ENCODE measurements at regions not wholly inside any gene's neighbourhood (a gene's known extent, or its start where the extent isn't known, plus 50 kb on each side); places are given as distances from the start of the nearest gene placed in this dataset.
"Not testable (repeated sequence)": the region's sequence is repeated elsewhere in the genome, so short reads cannot be mapped to it uniquely, and the experiment has no call there.

DNA sequence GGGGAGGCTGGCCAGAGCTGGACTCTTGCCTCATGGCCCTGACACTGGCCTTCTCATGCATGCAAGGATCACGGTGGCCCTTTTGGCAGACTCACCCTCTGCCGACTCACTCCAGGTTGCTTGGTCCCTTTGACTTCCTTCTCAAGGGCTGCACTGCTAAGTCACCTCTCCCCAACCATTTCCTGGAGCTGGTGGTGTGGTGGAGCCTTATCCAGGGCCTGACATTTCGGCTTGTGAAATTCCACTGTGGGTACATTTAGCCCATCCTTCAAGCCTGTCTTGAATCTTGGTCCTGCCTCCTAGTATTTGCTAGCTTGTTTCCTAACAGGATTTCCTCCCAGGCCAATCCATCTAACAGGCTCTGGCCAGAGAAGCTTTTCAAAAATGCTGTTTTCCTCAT is 52.6 kb upstream of the JUN start:
- DNase-seq (ENCODE audit: low read depth) = no peak

DNA sequence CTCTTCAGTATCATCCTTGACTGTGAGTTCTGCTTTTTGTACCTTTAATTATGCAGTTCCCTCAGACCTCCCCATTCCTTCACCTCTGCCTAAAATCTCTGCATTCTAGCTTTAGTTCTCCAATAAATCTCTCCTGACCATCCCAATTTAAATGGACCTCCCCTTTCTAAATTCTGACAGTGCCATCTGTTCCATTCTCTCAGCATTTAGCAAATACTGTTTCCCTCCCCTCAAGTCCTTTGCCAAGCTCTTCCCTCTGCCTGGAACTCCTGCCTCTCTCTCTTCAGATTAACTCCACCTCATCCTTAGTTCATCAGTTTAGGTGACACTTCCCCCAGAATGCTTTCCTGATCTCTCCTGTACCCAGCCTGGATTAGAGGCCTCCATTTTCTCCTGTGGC is 54.0 kb upstream of the JUN start:
- no peak for DNase-seq (ENCODE audit: low read depth)

DNA sequence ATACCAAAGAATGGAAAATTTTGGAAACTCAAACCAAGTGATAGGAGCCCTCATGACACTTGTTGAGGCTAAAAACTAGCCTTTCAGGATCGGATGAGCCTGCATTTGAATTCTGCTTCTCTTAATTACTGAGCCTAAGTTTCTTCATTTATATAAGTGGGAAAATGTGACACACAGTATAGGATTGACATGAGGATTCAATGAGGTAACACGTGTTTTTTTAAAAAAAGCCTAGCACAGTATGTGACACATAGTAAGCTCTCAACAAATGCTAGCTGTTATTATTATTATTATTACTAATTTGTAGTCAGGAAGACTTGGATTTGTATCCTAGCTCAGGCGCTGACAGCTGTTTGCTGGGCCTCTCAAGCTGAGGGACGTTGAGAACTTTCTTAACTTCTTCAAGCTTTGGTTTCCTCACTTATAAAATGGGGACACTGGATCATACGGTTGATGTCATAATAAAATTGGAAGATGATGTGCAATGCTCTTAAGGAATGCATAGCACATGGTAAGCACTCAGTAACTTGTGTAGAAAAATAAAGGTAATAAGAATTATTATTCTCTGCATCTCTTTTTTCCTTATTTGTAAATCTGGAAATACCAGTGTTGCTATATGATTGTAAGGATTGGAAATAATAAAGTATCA is 55.4 kb upstream of the JUN start:
- no peak for DNase-seq (ENCODE audit: low read depth)

DNA sequence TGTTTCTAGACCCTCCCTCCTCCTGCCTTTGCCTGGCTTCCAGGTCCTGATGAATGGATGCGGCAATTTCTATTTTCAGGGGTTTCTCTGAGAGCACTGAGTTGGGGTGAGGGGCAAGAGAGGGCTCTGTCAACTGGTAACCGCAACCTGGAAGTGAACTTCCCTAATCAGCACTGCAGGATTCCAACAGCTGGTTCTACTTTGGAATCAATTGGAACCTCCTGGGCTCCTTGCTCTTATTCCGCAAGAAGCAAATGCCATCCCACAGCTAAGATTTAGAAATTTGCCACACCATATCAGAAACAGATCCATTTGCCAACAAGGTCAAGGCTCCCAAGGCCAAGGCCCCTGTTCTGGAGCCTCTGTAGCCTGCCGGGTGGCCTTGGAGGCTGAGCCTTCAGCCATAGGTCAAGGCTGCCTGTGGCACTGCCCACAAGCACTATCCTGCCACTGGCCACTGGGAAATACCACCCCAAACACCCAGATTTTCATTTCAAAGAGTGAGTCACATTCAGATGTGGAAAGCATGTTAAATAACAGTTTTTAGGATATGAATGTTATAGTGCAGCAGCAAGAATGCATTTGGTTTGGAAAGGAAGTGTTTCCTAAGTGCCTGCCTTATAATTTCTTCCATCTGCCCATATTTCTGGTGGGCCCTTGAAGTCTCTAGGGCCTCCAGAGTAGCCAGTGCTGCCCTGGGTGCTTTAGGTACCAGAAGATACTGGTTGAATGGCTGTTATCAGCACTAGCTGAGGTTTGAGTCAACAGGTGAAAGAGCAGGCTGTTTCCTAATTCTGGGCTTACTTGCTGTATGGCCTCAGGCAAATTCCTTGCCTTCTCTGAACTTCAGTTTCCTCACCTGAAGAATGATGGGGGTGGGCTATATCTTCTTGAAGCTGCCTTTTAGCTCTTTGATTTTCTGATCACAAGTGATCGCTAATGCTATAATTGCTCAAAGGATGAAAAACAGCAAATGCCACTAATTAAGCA is 56.3 kb upstream of the JUN start:
- DNase-seq (ENCODE audit: low read depth) = no peak

DNA sequence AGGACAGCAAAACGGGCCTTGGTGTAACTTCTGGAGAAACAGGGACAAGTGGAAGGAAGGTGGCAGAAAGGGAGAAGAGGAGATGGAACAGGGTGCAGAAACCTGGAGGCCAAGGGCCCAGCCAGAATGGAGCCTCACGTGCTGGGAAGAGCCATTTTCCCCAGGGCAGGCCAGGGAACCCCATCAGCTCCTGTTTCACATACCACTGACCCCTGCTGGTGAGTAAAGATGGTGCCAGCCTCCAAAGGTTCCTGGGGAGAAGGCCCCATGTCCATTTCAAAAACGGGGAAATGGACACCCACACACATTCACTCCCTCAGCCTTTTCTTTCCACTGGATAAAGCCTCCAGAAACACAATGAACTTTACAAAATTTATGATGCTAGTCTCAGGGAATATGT is 57.6 kb upstream of the JUN start:
- DNase-seq (ENCODE audit: low read depth) = no peak

DNA sequence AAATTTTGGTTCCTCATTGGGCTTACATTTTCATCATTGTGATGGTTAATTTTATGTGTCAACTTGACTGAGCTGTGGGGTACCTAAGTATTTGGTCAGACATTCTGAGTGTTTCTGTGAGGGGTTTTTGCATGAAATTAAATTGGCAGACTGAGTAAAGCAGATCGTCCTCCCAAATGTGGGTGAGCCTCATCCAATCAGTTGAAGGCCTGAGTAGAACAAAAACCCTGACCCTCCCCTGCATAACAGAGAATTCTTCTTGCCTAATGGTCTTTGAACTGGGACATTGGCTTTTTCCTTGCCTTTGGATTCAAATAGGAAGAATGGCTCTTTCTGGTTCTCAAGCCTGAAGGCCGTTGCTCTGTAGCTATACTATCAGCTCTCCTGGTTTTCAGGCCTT is 59.1 kb upstream of the JUN start:
- DNase-seq (ENCODE audit: low read depth) = no peak

DNA sequence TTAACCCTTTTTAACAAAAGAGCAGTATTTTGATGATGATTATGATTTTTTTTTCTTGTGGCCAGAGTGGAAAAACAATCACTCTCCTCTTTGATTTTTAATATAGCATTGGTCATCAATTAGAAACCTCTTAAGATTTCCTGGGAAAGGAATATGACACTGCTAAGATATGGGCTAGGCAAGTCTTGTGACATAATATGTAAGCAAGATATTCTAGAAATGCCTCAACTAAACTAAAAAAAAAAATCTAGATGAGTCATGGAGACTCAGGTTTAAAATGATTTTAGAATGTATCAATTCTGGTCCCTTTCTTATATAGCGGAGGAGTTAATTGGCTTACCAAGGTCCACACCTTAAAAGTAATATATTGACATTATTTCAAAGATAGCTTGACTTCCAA is 60.3 kb upstream of the JUN start:
- DNase-seq (ENCODE audit: low read depth) = no peak

DNA sequence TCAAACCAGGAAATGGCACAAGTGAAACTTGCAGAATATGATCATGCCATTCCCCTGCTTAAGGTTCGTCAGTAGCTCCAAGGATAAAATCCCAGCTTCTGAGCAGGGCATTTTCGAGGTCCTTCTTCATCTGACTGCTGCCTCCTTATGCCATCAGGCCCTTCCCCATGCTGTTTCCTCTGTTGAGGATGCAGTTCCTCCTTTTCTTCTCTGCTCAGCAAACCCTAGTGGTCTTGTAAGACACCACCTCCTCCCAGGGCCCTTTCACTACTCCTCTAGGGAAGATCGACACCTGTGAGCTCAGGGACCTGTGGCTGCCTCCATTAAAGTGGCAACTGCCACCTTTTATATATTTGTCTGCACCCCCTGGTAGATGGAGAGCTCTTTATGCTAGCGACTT is 62.1 kb upstream of the JUN start:
- no peak for DNase-seq (ENCODE audit: low read depth)

DNA sequence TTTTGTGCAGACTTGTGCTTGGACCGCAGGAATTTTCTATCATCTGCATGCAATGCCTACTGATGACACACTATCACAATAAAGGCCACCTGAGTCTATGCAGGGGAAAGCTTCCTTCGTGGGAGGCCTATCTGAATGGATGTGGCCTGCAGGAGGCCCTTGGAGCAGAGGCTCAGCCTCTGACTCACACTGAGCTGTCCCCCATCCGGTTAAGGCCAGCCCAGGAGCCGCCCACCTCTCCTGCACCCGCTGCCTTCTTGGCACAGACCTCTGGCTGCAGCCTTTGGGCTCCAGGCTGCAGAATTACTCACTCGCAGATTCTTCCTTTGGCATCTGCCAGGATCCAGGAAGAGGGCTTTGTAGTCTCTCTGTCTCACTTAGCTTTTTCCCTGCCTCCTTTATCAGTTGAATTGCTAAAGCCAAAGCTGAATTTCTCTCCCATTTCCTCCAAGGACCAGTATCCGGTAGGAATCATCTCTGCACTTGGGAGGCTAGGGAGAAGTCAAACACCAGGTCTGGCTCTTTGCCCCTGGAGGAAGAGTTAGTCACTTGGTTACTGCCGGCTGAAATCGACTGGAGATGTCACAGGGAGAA is 65.1 kb upstream of the JUN start:
- peak; percentile 94 for DNase-seq (ENCODE audit: low read depth)

DNA sequence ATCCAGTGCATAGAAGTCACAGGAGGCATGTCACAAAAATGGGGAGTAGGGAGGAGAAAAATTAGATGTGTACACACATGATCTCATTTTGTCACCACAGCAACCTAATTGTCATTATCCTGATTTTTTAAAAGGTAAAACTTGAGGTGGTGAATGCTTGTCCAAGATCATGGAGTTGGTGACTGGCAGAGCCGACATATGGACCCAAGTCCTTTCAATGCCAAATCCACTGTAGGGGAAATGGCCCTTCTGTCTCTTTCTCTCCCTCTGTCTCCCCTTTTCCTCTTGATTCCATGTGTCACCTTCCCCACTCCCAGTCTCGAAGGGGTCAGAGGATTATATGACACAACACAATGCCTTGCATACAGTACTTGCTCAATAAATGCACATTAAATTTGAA is 65.7 kb upstream of the JUN start:
- no peak for DNase-seq (ENCODE audit: low read depth)

DNA sequence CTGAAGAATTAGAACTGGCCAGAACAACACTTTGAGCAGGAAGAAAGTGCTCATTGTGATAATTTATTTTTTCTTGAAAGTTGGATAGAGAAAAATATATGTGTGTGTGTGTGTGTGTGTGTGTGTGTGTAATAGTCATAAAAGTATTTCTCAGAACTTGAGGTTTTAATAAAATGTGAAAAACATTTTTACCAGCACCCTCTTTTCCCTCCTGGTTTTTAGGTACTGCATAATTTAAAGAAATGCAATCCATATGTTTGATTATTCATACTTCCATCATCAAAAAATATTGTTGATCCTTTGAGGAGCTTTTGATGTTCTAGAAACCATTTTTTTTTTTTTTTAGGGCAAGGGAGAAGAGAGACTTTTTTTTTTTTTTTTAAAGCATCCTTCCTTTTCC is 66.8 kb upstream of the JUN start:
- DNase-seq (ENCODE audit: low read depth) = no peak

DNA sequence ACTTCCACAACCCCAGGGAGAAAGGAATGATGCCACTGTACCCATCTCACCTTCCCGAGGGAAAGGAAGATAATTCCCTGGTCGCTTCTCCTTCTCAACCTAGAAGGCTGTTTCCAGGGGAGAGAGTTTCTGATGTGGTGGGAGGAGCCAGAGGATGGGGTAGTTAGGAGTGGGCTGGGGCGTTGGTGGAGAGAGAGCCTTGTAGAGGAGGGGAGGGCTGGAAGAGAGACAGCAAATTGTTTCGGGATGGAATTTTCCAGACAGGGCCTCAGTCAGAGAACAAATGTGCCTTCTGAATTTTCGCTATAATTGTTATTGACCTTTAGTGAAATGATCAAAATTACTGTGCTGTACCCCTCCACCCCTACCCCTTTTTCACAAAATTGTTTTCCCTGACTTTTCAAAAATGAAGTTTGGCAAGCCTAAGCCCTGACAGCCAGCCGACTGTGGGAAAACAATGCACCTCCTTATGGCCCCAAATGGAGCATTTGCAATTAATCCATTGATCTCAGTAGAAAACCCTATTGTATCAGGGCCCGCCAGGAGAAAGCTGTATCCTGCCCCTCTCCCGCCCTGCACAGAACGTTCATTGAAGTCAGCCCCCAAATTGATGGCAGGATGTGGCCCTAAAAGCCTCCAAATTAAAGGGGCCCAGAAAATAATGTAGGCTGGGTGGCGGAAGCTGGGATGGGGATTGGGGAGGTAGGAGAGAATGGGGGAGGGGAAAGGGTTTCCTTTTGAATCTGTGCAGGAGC is 69.1 kb upstream of the JUN start:
- no peak for DNase-seq (ENCODE audit: low read depth)

DNA sequence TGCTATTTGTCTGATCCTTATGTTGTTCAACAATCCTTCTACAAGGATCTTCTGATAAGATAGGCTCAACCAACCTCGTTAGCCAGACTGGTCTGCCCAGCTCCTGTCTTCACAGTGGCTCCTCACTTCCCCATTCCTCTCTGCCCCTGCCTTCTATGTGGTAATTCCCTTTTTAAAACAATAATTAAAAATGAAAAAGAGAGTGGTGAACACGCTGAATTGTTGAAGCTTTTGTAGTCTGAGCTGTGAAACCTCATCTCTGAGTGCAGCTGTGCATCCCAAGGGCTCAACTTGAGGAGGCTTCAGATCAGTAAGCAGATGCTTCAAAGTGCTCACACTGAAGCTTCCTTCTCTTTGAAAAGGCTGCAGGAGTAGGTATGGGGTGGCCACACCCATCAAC is 70.7 kb upstream of the JUN start:
- DNase-seq (ENCODE audit: low read depth) = no peak

DNA sequence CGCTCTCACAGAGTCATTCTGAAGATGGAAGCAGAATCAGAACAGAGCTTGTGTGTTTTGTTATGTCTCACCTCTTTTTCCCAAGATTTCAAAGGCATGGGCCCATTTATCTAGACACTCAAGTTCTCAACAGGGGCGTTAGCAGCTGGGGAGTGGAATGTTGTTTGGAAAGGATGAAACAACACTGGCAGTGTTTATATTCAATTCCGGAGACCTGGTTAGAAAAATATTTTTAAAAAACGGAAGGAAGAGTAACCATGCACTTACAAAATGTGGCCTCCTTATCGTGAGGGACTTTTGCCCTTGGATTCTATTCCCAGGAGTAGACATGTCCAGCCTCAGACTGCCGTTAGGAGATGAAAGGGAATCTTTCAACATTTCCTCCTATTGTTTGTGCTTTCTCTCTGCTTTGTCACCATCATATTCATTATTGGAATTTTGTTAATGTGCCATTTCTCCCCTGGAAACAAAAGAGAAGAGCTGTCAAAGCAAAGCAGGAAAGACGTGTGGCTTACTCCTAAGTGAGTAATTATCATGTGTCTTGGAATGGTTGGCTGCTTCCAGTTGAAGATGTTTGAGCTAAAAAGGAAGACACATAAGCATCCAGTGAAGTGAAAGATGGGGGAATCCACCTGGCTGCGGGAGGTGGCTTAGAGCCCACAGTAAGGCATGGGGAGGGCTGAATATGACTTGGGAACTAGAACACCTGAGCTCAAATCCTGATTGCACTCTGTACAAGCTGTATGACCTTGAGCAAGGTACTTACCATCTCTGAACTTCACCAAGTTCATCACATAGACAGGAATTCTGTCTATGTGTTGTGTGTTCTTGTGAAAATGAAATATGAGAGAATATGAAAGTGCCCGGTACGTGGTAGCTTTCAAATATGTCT is 71.7 kb upstream of the JUN start:
- no peak for DNase-seq (ENCODE audit: low read depth)

DNA sequence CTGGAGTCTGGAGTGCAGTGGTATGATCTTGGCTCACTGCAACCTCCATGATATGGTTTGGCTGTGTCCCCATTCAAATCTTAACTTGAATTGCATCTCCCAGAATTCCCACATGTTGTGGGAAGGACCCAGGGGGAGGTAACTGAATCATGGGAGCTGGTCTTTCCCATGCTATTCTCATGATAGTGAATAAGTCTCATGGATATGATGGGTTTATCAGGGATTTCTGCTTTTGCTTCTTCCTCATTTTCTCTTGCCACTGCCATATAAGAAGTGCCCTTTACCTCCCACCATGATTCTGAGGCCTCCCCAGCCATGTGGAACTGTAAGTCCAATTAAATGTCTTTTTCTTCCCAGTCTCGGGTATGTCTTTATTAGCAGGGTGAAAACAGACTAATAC is 72.4 kb upstream of the JUN start:
- DNase-seq (ENCODE audit: low read depth) = not testable (repeated sequence)

DNA sequence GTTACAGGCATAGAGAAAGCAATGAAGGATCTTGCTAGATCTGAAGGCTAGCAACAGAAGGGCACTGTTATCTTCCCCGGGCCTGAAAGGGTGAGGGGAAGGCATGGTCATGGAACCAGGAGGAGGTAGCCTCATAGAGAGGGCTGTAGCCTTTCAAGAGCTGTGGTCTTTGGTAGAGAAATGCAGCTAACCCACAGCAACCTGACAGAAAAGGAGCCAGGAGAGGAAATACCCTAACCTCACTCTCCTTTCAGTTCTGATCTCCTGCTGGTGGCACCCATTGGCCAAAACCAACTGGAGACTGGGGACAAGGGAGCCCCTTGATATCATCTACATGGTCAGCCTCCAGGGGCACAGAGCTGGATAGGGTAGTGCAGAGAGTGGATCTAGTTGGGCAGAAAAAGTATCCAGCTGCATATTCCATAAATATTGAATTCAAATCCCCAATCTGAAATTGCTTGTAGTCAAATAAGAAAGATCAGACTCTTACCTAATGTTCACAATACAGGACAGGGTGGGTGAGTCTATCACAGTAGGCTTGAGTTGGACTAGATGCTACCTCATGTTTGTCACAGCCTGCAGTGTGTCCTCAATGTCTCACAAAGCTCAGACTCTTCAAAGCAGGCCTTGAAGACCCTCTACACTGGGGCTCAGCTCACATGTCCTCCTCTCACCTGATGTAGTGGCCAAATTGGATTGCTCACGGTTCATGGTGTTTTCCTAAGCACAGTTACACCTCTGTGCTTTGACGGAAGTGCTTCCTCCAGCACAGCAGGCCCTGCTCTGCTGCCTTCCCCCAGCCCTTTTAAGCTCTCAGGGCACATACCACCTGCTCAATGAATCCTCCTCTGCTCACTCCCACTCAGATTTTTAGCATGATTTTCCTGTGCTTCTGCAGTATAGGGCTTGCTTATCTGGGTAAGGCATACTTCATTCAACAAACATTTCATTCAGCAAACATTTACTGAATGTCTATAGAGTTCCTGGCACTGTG is 74.1 kb upstream of the JUN start:
- DNase-seq (ENCODE audit: low read depth) = no peak

DNA sequence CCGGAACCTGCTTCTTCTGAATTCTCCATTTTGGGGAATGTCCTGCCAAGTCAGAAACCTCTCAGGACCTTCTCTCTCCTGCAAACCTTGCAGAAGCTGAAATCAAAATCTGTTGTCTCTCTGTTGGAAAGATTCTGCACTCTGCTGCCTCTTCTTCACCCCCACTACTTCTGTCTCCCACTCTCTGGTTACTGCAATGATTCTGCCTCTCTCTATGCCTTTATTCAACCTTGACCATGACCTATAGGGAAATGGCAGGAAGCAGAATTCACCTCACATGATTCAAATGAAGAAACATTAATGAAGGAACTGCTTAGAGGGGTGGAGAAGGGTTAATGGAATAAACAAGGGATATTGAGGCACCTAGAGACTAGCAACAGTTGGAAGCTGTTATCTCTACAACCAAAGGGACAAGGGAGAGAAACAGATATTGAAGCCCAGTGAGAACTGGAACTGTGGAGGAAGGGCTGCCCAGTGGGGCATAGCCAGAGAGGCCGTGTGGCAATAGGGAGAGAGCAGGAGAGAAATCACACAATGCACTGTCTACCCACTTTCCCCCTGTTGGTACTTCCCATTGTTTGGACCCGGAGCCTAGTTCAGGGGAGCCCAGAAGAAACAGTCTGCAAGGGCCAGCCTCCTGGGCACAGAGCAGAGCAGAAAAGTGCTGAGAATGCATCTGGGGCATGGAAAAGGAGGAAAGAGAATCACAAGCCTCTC is 76.1 kb upstream of the JUN start:
- no peak for DNase-seq (ENCODE audit: low read depth)

DNA sequence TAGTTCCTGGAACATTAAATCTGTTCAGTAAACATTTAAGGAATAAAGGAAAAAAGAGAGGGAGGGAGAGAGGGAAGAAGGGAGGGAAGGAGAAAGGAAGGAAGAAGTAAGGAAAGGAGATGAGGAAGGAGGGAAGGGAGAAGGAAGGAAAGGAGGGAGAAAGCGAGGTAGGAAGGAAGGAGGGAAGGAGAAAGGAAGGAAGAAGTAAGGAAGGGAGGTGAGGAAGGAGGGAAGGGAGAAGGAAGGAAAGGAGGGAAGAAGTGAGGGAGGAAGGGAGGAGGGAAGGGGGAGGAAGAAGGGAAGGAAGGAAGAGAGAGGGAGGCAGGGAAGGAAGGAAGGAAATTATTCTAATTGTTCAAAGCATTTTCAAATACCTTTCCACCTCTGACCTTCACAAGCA is 77.2 kb upstream of the JUN start:
- DNase-seq (ENCODE audit: low read depth) = no peak

DNA sequence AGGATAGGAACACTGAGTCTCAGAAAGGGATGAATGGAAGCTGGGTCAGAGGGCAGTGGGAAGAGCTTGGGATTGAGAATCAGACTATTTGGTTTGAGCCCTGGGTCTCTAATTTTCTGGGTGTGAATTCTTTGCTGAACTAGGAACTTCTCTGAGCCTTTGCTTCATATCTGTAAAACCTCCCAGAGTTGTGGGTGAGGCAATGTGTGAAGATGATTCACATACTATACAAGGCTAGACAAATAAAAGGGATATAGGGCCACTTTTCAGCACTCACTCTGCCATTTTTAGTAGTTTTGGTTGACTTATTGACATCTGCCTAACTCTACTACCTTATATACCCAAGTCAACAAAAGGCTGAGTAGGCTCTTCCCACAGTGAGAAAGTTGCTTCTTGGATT is 77.7 kb upstream of the JUN start:
- no peak for DNase-seq (ENCODE audit: low read depth)
